Liver (tissue), 8 donors: ENCODE measurements at regions not wholly inside any gene's neighbourhood (a gene's known extent, or its start where the extent isn't known, plus 50 kb on each side); places are given as distances from the start of the nearest gene placed in this dataset.

Experiments used
- DNase-seq: peaks from one replicate; pipeline ENCODE4 v3.0.0-alpha.2; 2017; ENCODE audit warnings: low spot score
- H3K27ac ChIP-seq, 2 donors: one replicate each; pipeline ENCODE4 v1.7.0; 2013; ENCODE audit warnings: inconsistent platforms in 2 of 2, low read length in 2 of 2, control low read depth in 1 of 2, low read depth in 1 of 2, mild to moderate bottlenecking in 1 of 2
- H3K27me3 ChIP-seq, 4 donors: one replicate each; pipeline versions ENCODE4 v1.6.1 to v1.7.0; 2013; ENCODE audit warnings: low read length in 3 of 4, inconsistent platforms in 1 of 4, mild to moderate bottlenecking in 1 of 4, moderate library complexity in 1 of 4; ENCODE audit not compliant: control insufficient read depth in 4 of 4, insufficient read depth in 4 of 4
- H3K36me3 ChIP-seq, 4 donors: one replicate each; pipeline versions ENCODE4 v1.6.1 to v1.7.0; 2013; ENCODE audit warnings: low read length in 3 of 4, mild to moderate bottlenecking in 3 of 4, low read depth in 1 of 4, moderate library complexity in 1 of 4; ENCODE audit not compliant: control insufficient read depth in 4 of 4, insufficient read depth in 3 of 4
- H3K4me1 ChIP-seq, 4 donors: one replicate each; pipeline versions ENCODE4 v1.6.1 to v1.7.0; 2013; ENCODE audit warnings: low read length in 3 of 4, mild to moderate bottlenecking in 3 of 4, moderate library complexity in 1 of 4; ENCODE audit not compliant: control insufficient read depth in 4 of 4, insufficient read depth in 4 of 4
- H3K4me3 ChIP-seq, 3 donors: one replicate each; pipeline versions ENCODE4 v1.6.1 to v1.7.0; 2013; ENCODE audit warnings: low read length in 3 of 3, control low read depth in 1 of 3, low read depth in 1 of 3, mild to moderate bottlenecking in 1 of 3
- H3K9ac ChIP-seq, 2 donors: one replicate each; pipeline ENCODE4 v1.7.0; 2013; ENCODE audit warnings: low read length in 2 of 2, mild to moderate bottlenecking in 2 of 2, moderate library complexity in 2 of 2, control low read depth in 1 of 2, low read depth in 1 of 2
- H3K9me3 ChIP-seq, 4 donors: one replicate each; pipeline versions ENCODE4 v1.6.1 to v1.7.0; 2013; ENCODE audit warnings: low read length in 3 of 4; ENCODE audit not compliant: control insufficient read depth in 4 of 4
- CTCF ChIP-seq: fragments of 150-350 bp; IDR thresholded peaks from 2 replicates; pipeline ENCODE4 v1.5.1; 2017; ENCODE audit warnings: improper control_type of control experiment, low read depth, low read length; ENCODE audit not compliant: missing input control
- EGR1 ChIP-seq, 2 donors: IDR thresholded peaks; 2 replicates each; pipeline ENCODE4 v1.6.1; 2016 to 2018; ENCODE audit warnings: antibody characterized with exemption in 2 of 2, low read depth in 2 of 2
- FOXA1 ChIP-seq: IDR thresholded peaks from 2 replicates; pipeline ENCODE4 v1.6.1; 2016; ENCODE audit warnings: antibody characterized with exemption
- FOXA2 ChIP-seq: IDR thresholded peaks from 2 replicates; pipeline ENCODE4 v1.6.1; 2016; ENCODE audit warnings: antibody characterized with exemption
- GABPA ChIP-seq, 2 donors: IDR thresholded peaks in 1 of 2; conservative IDR thresholded peaks in 1 of 2; 2 replicates each; pipeline ENCODE4 v1.6.1; 2016; ENCODE audit warnings: antibody characterized with exemption in 2 of 2, mild to moderate bottlenecking in 1 of 2, moderate library complexity in 1 of 2
- HNF4A ChIP-seq, 2 donors: conservative IDR thresholded peaks; 2 replicates each; pipeline ENCODE4 v1.6.1; 2016; ENCODE audit warnings: antibody characterized with exemption in 2 of 2, mild to moderate bottlenecking in 2 of 2
- HNF4G ChIP-seq: IDR thresholded peaks from 2 replicates; pipeline ENCODE4 v1.6.1; 2016; ENCODE audit warnings: antibody characterized with exemption
- JUND ChIP-seq, 2 donors: IDR thresholded peaks; 2 replicates each; pipeline ENCODE4 v1.6.1; 2016; ENCODE audit warnings: antibody characterized with exemption in 2 of 2
- RAD21 ChIP-seq, 2 donors: IDR thresholded peaks; 2 replicates each; pipeline ENCODE4 v1.6.1; 2016; ENCODE audit warnings: antibody characterized with exemption in 2 of 2, mild to moderate bottlenecking in 2 of 2
- REST ChIP-seq: IDR thresholded peaks from 2 replicates; pipeline ENCODE4 v1.6.1; 2016; ENCODE audit warnings: antibody characterized with exemption, mild to moderate bottlenecking
- RXRA ChIP-seq, 2 donors: IDR thresholded peaks; 2 replicates each; pipeline ENCODE4 v1.6.1; 2017 to 2018; ENCODE audit warnings: antibody characterized with exemption in 2 of 2, mild to moderate bottlenecking in 1 of 2
- SP1 ChIP-seq: IDR thresholded peaks from 2 replicates; pipeline ENCODE4 v1.6.1; 2018; ENCODE audit warnings: antibody characterized with exemption, mild to moderate bottlenecking
- TAF1 ChIP-seq: conservative IDR thresholded peaks from 2 replicates; pipeline ENCODE4 v1.6.1; 2016; ENCODE audit warnings: antibody characterized with exemption, mild to moderate bottlenecking
- YY1 ChIP-seq: IDR thresholded peaks from 2 replicates; pipeline ENCODE4 v1.6.1; 2016; ENCODE audit warnings: antibody characterized with exemption, mild to moderate bottlenecking
- ZBTB33 ChIP-seq: IDR thresholded peaks from 2 replicates; pipeline ENCODE4 v1.6.1; 2016; ENCODE audit warnings: antibody characterized with exemption
- WGBS: extraction: QIAGEN DNeasy Blood & Tissue Kit; methylation state at CpG from one replicate; pipeline ENCODE4 v1.1.7; 2013; 5-methylcytosine and 5-hydroxymethylcytosine counted together
- TF ChIP-seq, protein P1 (sequence below): IDR thresholded peaks from 2 replicates; pipeline ENCODE4 v1.6.1; 2016; ENCODE audit warnings: antibody characterized with exemption
- TF ChIP-seq, protein P2 (sequence below): IDR thresholded peaks from 2 replicates; pipeline ENCODE4 v1.6.1; 2016; ENCODE audit warnings: antibody characterized with exemption
- donor health status: healthy.
- donor health status: healthy.
- donor health status: healthy.
- donor health status: healthy.
- donor health status: healthy.

- TF ChIP-seq JUND (IDR thresholded peaks at IDR 0.05) (no peak), REST (no peak), RAD21 (IDR thresholded peaks at IDR 0.05) (no peak), SP1 (no peak), EGR1 (IDR thresholded peaks at IDR 0.05; ENCODE audit: low read depth in 2 of 2) (no peak), GABPA (IDR thresholded peaks at IDR 0.05 in 1 of 2, conservative IDR thresholded peaks at IDR 0.05 in 1 of 2) (no peak), ZBTB33 (no peak), FOXA2 (no peak)
- TF ChIP-seq, protein P1, sequence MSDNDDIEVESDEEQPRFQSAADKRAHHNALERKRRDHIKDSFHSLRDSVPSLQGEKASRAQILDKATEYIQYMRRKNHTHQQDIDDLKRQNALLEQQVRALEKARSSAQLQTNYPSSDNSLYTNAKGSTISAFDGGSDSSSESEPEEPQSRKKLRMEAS = no peak
- TF ChIP-seq, protein P2, sequence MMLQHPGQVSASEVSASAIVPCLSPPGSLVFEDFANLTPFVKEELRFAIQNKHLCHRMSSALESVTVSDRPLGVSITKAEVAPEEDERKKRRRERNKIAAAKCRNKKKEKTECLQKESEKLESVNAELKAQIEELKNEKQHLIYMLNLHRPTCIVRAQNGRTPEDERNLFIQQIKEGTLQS = no peak
- Histone ChIP-seq H3K36me3 (no peaks in the 10 kb centered on the region), H3K27me3 (peaks cover 0 to 6% (median 0%) of the 10 kb centered on the region in 4 donors), H3K27ac (no peak overlapping the region), H3K4me1 (no peaks in the 10 kb centered on the region), H3K4me3 (no peak overlapping the region), H3K9me3 (no peaks in the 10 kb centered on the region), H3K9ac (no peak overlapping the region)
- no peak for DNase-seq
- 96% methylated on average over 1 of the region's 1 CpG for WGBS
Measured at GRCh38 chr2:134004467-134004866, 249.4 kb upstream of the MGAT5 start.

GRCh38 chr2:134008837-134009236, 245.0 kb upstream of the MGAT5 start:
- 41% methylated on average over 1 of the region's 1 CpG for WGBS
- TF ChIP-seq, protein P2 = no peak
- no peak for TF ChIP-seq GABPA (IDR thresholded peaks at IDR 0.05 in 1 of 2, conservative IDR thresholded peaks at IDR 0.05 in 1 of 2)
- no peak for TF ChIP-seq CTCF
- TF ChIP-seq HNF4A (conservative IDR thresholded peaks at IDR 0.05) = no peak
- no peak for TF ChIP-seq EGR1 (IDR thresholded peaks at IDR 0.05; ENCODE audit: low read depth in 2 of 2)
- TF ChIP-seq RAD21 (IDR thresholded peaks at IDR 0.05) = no peak
- no peak for TF ChIP-seq REST
- TF ChIP-seq SP1 = no peak
- TF ChIP-seq JUND (IDR thresholded peaks at IDR 0.05) = no peak
- TF ChIP-seq, protein P1 = no peak
- no peak for TF ChIP-seq TAF1
- TF ChIP-seq FOXA2 = no peak
- TF ChIP-seq ZBTB33 = no peak
- TF ChIP-seq FOXA1 = no peak
- TF ChIP-seq HNF4G = no peak
- no peak for TF ChIP-seq YY1
- TF ChIP-seq RXRA (IDR thresholded peaks at IDR 0.05) = no peak

More at GRCh38 chr2:134008837-134009236, 245.0 kb upstream of the MGAT5 start:
- H3K36me3 ChIP-seq = no peaks in the 10 kb centered on the region
- no peak overlapping the region for H3K9ac ChIP-seq
- peaks cover 0 to 6% (median 0%) of the 10 kb centered on the region in 4 donors for H3K27me3 ChIP-seq
- H3K4me3 ChIP-seq = no peak overlapping the region
- DNase-seq = no peak
- H3K4me1 ChIP-seq = no peaks in the 10 kb centered on the region
- H3K9me3 ChIP-seq = no peaks in the 10 kb centered on the region
- H3K27ac ChIP-seq = no peak overlapping the region
